ENCODE measurements at regions not wholly inside any gene's neighbourhood (a gene's known extent, or its start where the extent isn't known, plus 50 kb on each side); places are given as distances from the start of the nearest gene placed in this dataset.

DNA sequence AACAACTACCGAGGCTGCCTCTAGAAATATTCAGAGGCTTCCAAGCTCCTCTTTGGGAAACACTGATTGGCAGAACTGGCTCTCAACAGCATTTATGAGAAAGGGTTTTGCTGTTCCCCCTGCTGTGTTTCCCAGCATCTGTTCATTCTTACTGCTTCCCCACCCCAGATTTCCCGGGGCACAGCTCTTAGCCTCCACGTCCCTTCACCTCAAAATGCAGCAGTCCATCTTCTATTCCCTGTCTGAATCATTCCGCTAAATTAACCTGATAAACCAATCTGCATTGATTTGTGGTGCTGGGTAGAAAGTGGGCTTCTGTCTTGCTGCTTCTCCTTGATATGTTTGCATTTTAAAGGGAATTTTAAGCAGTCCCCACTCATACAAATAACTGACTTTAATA, 67.4 kb downstream of the PLK2 start:
- intact Hi-C loops (cut with DNase I; ENCODE audit: low total_unique reads): no loop called here
- no peak for TF ChIP-seq POLR2A (IDR thresholded peaks at IDR 0.05)
- TF ChIP-seq, protein P1, sequence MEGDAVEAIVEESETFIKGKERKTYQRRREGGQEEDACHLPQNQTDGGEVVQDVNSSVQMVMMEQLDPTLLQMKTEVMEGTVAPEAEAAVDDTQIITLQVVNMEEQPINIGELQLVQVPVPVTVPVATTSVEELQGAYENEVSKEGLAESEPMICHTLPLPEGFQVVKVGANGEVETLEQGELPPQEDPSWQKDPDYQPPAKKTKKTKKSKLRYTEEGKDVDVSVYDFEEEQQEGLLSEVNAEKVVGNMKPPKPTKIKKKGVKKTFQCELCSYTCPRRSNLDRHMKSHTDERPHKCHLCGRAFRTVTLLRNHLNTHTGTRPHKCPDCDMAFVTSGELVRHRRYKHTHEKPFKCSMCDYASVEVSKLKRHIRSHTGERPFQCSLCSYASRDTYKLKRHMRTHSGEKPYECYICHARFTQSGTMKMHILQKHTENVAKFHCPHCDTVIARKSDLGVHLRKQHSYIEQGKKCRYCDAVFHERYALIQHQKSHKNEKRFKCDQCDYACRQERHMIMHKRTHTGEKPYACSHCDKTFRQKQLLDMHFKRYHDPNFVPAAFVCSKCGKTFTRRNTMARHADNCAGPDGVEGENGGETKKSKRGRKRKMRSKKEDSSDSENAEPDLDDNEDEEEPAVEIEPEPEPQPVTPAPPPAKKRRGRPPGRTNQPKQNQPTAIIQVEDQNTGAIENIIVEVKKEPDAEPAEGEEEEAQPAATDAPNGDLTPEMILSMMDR (IDR thresholded peaks at IDR 0.05): no peak
- WGBS, 2 donors: 87% methylated on average over 4 of the region's 4 CpGs
- no peak for DNase-seq (ENCODE audit: low spot score in 2 of 2)
- no peak overlapping the region for H3K4me3 ChIP-seq (ENCODE audit: low read depth, poor library complexity, severe bottlenecking)

DNA sequence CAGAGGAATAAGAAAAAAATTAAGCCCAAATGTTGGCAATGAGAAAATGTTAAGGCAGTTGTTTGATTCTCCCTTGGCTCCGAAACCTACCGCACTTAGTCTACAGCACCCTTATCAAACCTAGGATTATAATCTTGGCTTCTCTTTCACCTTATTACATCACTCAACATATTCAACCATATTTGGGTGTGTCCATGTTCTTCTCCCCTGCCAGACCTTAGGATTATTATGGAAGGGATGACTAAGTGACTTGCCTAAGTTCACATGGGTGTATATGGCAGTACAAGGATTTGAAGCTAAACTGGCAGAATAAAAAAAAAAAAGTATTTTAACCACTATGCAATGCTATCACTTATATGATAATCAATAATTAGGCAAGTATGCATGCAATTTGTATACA, 76.4 kb downstream of the PLK2 start:
- intact Hi-C loops (cut with DNase I; ENCODE audit: low total_unique reads): no loop called here
- 73 to 78% methylated on average over 2 of the region's 2 CpGs for WGBS, 2 donors
- H3K4me3 ChIP-seq (ENCODE audit: low read depth, poor library complexity, severe bottlenecking): no peak overlapping the region
- TF ChIP-seq POLR2A (IDR thresholded peaks at IDR 0.05): no peak
- TF ChIP-seq, protein P1 (IDR thresholded peaks at IDR 0.05): no peak
- DNase-seq (ENCODE audit: low spot score in 2 of 2): no peak

DNA sequence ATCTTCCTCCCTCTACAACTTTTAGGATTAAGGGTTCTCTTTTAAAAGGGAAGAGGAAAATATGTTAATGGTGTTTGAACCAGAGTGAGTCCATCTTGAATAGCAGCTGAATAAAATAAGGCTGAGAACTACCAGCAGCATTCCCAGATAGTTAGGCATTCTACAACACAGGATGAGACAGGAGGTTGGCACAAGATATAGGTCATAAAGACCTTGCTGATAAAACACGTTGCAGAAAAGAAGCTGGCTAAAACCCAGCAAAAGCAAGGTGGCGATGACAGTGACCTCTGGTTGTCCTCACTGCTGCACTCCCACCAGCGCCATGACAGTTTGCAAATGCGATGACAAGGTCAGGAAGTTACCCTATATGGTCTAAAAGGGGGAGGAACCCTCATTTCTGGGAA, 77.8 kb downstream of the PLK2 start:
- DNase-seq (ENCODE audit: low spot score in 2 of 2): no peak
- 70 to 83% methylated on average over 4 of the region's 4 CpGs for WGBS, 2 donors
- H3K4me3 ChIP-seq (ENCODE audit: low read depth, poor library complexity, severe bottlenecking): no peak overlapping the region
- intact Hi-C loops (cut with DNase I; ENCODE audit: low total_unique reads): no loop called here
- TF ChIP-seq, protein P1 (IDR thresholded peaks at IDR 0.05): no peak
- TF ChIP-seq POLR2A (IDR thresholded peaks at IDR 0.05): no peak

DNA sequence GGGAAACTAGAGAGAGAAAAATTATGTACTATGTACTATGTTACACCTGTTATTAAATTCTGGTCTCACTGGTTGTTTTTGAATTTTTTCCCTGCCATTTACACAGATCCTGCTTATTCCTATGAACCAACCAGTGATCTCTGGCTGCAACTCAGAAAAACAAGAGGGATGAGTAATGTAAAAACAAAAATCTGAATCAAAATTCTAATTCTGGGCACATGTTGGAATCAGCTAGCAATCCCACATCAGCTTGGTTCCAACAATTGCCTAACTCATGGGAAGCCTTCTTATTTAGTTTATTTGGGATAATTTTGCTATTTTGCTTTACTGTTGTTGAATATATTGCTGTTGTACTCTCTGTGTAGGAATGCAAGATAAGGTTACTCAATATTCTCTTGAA, 78.3 kb downstream of the PLK2 start:
- intact Hi-C loops (cut with DNase I; ENCODE audit: low total_unique reads): no loop called here
- no peak for DNase-seq (ENCODE audit: low spot score in 2 of 2)
- H3K4me3 ChIP-seq (ENCODE audit: low read depth, poor library complexity, severe bottlenecking): no peak overlapping the region
- no peak for TF ChIP-seq POLR2A (IDR thresholded peaks at IDR 0.05)
- TF ChIP-seq, protein P1 (IDR thresholded peaks at IDR 0.05): no peak

DNA sequence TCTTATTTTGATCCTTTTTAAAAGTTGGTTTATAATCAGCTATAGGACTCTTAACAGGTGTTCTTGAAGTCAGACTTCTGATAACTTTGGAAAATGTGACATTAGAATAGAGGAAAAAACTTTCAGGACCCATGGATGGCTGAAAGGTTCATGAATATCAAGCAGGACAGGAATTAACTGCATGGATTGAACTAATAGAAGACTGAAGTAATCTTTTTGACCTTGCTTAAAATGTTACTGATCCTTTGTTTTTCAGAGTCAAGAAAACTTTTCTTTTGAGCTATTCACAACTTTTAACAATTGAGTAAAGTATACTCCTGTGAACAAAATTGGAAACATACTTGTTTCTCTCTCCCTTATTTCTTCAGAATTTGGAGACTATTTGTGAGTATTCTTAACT, 79.2 kb downstream of the PLK2 start:
- TF ChIP-seq, protein P1 (IDR thresholded peaks at IDR 0.05): no peak
- TF ChIP-seq POLR2A (IDR thresholded peaks at IDR 0.05): no peak
- no peak for DNase-seq (ENCODE audit: low spot score in 2 of 2)
- intact Hi-C loops (cut with DNase I; ENCODE audit: low total_unique reads): no loop called here
- no peak overlapping the region for H3K4me3 ChIP-seq (ENCODE audit: low read depth, poor library complexity, severe bottlenecking)

DNA sequence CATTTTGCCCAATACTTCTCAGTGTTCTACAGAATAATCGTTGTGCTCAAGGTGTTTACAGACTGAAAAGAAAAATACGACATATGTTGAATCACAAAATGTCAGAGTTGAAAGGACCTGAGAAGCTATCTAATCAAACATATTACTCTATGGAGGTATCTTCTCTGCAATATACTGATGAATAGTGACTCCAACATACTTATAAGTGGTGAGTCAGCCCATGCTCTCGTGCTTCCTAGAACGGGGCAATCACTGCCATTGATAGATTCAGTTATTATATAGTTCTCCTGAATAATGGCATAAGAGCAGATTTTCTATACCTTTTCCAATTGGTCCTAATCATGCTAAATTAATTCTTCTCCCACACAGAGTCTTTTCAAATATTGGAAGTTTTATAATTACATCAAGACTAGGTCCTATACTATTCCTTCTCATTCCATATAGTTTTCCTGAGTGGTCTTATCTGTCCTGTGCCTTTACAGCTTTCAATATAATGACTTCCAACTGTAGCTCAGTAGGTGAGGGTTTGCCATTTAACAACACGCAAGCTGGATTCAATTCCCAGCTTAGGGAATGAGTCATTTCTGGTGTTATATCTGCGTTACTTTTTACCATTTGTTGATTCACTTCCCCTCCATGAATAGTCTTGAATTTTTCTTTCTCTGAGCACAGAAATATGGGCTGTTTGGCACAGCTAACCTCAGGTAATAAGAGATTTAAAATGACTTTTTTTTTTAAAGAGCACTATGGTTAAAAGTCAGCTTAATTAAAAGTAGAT, 81.1 kb downstream of the PLK2 start:
- no peak for DNase-seq (ENCODE audit: low spot score in 2 of 2)
- H3K4me3 ChIP-seq (ENCODE audit: low read depth, poor library complexity, severe bottlenecking): no peak overlapping the region
- 84 to 88% methylated on average over 6 of the region's 6 CpGs for WGBS, 2 donors
- TF ChIP-seq, protein P1 (IDR thresholded peaks at IDR 0.05): no peak
- no peak for TF ChIP-seq POLR2A (IDR thresholded peaks at IDR 0.05)
- intact Hi-C loops (cut with DNase I; ENCODE audit: low total_unique reads): no loop called here

All from lower leg skin (tissue), 4 donors.